NOMO-1 treated with DMSO at 0.1 percent for 48 hours (cell line): ENCODE measurements at regions not wholly inside any gene's neighbourhood (a gene's known extent, or its start where the extent isn't known, plus 50 kb on each side); places are given as distances from the start of the nearest gene placed in this dataset.
"Not testable (repeated sequence)": the region's sequence is repeated elsewhere in the genome, so short reads cannot be mapped to it uniquely, and the experiment has no call there.

Experiments used
- DNase-seq: peaks from one replicate; lab custom pipeline; 2025; ENCODE audit not compliant: unreplicated experiment; lab: John Stamatoyannopoulos, UW

DNA sequence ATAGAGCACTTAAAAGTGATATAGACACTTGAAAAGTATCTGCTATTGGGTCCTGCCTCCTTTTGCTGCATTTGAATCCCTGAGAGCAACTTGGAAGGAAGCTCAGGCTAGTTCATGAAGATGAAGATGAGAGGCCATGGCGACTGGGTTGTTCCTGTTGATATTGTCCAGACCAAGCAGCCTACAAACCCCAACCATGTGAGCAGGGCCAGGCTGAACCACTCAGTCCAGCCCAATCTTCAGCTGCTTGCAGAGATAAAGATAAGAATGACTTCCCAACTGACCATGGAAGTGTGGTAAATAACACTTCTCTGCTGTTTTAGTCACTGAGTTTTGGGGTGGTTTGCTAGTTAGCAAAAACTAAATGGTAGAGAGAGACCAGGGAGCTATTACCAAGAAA, 417.6 kb downstream of the SOX11 start:
- no peak for DNase-seq

DNA sequence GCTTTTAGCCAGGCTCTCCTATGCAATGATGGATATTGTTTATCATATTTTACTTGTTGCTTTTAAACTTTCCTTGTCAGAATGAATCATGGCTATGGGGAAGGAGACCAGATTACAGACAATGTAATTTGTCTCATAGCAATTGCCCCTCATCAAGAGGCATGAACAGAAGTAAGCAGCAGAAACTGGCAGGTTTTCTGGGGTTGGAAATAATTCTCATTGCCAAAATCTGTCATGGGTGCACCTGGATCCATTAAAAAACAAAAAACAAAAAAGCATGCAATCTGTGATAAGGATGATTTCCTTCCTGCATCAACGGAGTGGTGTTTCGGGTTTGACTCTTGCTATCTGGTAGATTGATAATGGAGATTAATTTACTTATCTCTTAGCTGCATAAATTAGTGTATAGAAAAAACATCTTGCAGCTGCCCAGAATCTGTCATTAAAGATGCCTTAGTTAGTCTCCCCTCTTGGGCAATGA, 419.6 kb downstream of the SOX11 start:
- no peak for DNase-seq

DNA sequence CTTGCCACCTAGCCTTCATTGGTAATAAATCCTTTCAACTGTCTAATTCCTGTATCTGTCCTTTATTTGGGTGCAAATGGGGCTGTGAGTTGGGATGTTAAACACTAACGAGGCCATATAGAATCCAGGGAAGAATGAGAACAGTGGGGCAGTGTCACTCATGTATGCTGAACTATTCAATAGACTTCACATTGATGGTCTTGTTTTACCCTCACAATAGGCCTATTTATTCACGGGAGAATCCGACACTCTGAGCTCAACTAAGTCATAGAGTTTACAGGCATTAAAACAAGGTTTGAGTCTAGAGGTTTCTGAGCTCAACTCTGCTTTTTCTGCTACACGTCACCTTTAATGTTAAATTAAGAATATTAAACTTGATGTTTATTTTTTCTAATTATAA, 421.6 kb downstream of the SOX11 start:
- DNase-seq, result no peak

DNA sequence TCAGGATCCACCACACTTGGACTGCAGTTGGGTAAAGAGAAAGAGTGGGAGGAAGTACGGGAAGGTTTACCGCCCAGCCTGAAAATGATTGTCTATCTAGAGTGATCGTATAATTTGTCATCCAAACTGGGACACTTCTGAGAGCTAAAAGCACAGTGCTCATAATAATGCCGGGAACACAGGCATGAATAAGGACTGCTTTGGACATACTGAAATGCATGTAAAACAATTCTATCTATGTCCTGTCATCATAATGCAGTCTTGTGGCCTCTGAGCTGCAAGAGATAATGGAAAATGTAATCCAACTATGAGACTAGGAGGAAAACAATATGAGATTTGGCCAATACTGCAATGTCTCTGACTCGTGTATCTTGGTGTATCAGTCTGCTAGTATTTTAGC, 435.5 kb downstream of the SOX11 start:
- DNase-seq, result no peak

DNA sequence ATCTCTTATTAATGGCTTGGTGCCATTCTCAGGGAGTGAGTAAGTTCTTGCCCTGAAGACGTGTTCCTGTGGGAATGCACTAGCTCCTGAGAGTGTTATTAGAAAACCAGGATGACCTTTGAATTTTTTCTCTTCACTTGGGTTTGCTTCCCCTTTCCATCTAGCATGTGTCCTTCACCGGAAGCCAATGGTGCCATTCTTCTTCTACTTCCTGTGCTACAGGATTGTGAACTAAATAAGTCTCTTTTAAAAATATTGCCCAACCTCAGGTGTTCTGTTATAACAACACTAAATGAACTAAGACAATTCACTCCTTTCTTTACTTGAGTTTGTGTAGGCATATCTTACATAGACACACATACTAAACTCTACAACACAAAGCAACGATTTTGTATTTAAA, 447.0 kb downstream of the SOX11 start:
- DNase-seq, result no peak

DNA sequence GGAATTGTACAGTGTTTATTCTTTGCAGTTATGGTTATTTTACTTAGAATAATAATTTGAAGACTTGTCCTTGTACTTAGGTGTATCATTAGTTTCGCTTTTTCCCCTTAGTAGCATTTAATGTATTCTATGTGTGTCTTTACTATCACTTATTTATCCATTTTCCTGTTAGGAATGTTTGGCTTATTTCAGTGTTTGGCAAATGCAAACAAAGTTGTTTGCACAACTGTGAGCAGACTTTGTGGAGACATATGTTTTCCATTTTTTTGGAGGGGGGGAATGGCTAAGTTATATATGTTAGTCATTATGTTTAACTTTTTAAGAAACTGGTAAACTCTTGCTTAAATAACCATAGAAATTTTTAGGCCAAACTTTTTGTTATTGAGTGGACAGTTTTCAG, 447.7 kb downstream of the SOX11 start:
- no peak for DNase-seq

DNA sequence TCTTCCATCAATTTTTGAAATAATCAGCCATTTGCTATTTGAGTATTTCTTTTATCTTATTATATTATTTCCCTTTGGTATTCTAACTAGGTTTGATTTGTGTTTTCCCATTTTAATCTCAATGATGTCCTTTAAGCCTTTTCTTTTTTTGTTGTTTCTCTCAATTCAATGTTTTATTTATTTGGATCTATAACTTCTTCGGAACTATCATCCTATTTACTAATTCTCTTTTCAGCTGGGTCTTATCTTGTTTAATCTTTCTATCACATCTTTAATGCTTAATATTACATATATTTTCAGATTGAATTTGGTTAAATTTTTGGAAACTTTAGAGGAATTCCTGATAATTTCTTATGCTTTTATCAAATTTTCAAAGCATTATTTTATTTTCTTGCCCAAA, 448.3 kb downstream of the SOX11 start:
- no peak for DNase-seq

DNA sequence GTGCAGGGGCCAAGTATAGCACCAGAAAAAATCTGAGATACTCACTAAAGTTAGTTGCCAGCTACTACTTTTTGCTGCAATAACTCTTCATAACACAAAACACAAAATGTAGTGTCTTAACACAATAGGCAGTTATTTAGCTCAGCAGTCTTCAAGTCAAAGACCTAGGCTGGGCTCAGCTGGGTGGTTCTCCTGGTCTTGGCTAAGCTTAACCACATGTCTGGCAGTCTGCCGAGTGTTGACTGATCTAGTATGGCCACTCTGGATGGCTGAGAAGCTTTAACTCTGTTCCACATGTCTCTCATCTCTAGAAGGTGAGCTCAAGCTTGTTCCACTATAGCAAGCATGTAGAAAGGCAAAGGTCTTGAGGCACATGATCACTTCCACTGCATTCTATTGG, 451.6 kb downstream of the SOX11 start:
- DNase-seq, result no peak

DNA sequence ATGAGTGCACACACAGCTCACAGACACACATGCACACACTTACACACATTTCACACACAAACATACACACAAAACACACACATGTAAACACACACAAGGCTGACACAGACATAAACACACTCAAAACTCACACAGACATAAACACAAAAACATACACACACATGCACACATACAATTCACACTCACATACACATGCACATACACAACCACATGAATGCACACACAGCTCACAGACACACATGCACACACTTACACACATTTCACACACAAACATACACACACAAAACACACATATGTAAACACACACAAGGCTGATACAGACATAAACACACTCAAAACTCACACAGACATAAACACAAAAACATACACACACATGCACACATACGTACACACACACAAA, 455.0 kb downstream of the SOX11 start:
- DNase-seq, result not testable (repeated sequence)

DNA sequence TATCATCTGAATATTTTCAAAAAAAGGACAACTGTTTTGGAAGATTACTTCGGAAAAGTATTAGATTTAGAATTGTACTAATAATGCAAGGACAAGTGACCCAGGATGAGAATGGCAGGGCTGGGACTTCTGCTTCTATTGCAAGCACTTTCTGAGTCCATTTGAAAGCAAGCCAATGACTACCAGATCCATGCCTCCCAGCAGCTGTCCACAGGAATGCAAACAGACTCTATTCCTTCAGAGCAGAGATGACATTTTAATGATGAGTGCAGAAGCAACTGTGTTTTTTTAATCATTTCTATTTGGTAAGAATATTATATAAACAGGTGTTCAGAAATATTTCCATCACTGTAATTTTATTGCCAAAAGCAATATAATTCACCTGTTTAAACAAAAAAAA, 456.7 kb downstream of the SOX11 start:
- DNase-seq, result no peak

DNA sequence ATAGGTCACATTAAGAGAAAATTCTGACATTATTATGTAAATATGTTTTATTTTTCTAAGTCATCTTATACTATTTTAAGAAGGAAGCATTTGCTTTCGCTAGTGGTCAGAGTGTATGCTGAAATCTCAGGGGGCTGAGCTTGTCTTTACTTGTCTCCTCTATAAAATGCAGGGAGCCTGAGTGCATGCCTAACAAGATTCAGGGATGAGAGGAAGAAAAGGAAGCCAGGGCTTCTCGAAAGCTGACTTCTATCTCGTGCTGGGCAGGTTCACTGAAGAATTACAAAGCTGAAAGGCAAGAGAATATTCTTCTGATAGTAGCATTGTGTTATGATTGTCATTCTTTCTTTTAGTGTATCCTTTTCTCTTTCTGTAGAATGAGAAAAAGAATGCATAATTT, 467.4 kb downstream of the SOX11 start:
- no peak for DNase-seq

DNA sequence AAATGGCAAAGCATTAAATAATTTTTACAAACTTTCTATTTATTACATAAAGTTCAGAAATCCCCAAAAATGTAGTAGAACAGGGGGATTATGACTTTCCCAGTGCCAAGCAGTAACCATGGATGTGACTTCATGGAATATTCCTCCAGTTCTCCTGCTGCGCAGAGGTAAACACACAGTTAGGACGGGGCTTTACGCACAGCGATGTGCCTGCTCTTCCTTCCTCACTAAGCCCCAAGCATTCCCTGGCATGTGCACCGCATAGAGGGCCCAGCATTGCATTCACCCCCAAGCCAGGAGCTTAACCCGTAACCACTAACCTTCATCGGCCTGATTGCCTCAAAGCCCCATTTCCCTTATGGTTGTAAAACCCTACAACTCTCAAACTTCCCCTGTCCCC, 471.7 kb downstream of the SOX11 start:
- DNase-seq, result no peak

DNA sequence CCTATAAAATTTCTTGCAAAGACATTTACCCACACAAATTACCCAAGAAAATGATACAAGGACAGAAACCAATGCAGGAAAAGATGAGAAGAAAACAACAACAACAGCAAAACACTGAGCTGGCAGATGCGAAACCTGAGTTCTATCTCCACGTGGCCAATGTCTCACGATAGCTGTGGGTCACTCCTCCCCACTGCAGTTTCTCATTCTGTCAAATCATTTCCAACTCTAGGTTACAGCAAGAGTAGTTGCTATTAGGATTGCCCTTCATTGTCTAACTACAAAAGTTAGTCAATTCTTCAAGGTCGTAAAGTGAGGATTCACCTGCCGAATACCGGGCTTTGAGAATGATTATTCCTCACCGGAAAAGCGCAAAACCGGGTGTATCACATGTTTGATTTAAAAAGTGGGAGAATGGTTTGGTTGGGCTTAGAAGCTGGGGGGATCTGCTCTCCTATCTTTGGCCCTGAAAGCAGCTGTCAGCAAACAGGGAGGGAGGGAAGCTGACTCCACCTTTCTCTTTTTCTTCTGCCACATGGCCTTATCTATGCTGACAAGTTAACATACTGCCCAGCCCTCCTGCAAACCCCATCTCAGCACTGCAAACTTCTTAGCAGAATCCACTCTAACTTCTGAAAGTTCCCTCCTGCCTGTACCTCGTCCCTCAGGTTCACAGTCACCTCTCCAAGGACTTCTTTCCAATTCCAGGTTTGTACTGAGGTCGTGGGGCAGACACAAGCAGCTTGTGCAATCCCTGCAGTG, 473.0 kb downstream of the SOX11 start:
- no peak for DNase-seq

DNA sequence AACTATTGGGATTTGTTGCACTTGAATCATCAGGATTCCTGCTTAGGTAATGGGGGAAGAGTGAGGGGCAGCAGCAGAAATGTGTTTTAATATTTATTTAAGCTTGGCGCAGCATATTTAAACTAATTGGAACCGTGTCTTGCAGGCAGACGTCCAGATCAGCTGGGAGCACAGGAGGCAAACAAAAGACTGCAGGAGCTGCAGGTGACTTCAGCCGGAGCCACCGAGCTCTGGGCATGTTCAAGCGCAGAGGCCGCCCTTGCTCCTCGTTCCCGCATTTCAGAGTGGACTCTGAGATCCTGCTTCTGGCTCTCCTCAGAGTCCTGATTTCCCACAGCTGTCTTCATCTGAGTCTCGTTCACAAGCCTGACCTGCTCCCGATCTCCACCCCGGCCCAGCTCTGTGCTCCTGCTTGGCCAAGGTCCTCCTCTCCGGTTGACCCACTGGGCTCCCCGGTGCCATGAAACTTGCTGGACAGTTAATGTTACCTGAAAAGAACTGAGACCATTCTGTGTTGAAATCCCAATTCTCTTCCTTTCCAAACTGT, 475.5 kb downstream of the SOX11 start:
- DNase-seq, result no peak

DNA sequence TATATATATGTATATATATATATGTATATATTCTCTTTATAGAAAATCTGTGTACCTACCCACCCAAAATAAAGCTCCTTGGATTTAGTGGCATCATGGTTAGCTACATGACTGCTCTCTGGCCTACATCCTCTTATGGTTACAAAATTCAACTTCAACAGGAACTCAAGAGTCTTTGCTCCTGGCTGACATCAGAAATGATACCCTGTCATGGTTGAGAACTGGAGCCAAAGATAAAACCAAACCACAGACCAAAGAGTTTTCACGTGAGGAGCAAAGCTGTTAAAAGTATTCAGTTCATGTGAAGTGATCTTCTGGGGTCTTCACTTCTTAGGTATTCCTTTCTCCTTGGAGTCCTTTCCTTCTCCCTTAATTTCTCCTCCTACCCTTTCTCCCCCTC, 476.3 kb downstream of the SOX11 start:
- no peak for DNase-seq

DNA sequence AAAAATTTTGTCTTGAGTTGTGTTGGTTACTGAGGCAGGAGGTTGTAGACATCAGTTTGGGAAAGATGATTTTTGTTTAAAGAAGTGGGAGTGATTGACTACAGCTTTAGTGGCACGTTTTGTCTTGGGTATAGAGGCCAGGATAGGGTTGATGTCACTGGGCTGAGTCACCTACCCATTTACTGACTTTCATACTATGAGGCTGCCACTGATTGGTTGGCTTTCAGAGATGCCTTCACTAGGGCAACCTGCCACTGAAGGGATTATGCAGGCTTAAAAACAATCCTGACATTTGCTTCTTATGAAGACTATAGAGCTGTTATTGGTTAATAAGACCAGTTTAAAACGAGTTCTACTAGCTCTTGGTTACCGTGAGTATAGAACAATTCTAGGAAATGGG, 479.1 kb downstream of the SOX11 start:
- no peak for DNase-seq

DNA sequence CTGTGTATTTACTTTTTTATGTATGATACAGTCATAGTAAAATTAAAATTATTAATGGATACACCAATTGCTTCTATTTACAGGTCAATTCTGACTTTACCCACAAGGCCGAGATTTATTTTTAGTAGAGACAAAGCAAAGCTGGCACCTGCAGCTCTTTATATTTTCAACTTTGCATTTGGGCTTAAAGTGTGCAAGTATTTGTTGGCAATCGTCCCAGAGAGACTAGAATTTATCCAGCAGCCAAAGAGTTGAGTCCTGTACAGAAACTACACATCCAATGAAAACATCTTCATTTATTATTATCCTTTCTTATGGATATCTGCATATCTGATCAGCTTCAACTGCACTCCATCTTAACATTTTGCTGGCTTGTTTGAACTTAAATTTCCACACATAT, 485.6 kb downstream of the SOX11 start:
- no peak for DNase-seq

DNA sequence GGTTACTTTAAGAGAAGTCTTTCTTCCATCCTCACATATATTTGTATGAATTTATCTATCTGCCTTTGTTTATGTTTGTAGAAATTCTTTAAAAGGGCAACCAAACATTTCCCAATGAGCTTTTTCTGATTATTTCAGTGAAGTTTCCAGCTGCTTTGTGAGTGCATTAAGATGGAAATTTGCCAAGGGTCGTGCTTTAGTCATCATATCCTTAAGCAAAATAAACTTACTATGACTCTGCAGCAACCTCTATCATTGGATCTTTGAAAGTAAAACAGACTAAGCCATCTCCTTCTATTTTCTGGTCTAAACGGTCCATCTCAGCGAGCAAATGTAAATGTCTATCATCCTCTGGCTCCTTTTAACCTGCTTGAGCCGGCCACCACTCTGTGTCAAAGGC, 489.3 kb downstream of the SOX11 start:
- DNase-seq, result no peak

DNA sequence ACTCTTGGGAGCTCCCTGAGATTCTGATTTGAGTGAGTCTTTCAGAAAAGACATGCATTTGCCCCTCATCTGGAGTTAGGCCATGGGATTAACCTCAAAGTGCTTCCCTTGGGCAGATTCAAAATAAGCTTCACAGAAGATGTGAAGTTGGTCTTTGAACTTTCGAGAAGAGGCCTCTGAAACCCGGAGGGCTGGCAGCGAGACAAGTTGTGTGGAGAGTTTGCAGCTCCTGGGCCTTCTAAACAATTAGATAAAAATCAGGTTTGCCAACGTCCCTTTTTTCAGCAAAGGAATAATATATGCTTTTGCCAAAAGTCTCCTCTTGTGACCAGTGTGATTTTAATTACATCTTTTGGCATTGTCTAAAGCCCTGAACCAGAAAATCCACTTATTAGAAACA, 489.7 kb downstream of the SOX11 start:
- DNase-seq, result no peak

DNA sequence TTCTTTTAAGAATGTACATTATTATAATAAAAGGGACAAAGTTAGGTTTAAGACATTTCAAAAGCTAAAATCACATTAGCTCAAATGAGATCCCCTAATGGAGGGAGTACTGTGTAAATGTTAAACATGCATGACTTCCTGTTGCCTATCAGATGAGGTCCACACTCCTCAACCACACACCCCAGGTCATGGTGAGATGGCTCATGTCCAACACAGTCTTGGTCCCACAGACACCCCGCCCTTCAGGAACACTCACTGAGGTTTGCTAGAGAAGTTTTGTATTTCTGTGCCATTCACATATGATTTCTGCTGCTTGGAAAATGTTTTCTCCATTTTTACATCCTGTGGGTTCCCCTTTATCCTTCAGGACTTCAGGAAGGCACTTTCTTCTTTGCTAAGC, 491.0 kb downstream of the SOX11 start:
- DNase-seq, result no peak

DNA sequence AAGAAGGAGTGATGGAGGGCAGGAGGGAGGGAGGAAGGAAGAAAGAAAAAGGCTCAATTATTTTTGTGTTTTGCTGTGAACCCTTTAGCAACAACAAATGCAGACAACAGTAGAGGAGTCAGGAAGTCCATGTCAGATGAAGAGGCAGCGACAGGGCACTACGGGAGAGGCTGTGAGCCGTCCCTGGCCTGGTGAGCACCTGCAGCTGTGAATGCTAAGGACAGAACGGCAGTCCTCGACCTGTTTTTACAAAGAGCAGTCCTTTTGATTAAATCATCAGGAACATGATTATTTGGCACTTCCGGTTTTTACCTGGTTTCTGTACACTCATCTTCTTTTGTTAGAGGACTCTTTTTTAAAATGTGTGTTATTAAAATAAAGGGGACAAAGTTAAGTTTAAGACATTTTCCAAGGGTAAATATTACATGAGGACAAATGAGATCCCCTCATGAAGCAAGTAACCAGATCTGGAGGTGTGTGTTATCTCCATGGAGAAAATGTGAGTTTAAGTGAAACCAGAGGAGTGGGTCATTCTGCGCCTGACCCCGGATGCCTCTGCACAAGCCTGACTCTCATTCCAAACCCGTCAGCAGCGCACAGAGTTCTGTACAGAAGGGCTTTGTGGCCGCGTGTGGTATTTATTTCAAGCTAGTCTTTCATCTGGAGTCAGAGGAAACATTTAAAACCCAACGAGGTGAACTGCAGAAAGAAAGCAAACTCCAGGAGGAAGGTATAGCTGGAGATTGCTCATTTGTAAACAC, 492.5 kb downstream of the SOX11 start:
- no peak for DNase-seq
